GM19452 (cell line): ENCODE measurements at regions not wholly inside any gene's neighbourhood (a gene's known extent, or its start where the extent isn't known, plus 50 kb on each side); places are given as distances from the start of the nearest gene placed in this dataset.

Experiments used
- ATAC-seq: cut with Tn5 transposase; IDR thresholded peaks from one replicate; pipeline ENCODE4 v1.9.1; 2021; ENCODE audit not compliant: unreplicated experiment

DNA sequence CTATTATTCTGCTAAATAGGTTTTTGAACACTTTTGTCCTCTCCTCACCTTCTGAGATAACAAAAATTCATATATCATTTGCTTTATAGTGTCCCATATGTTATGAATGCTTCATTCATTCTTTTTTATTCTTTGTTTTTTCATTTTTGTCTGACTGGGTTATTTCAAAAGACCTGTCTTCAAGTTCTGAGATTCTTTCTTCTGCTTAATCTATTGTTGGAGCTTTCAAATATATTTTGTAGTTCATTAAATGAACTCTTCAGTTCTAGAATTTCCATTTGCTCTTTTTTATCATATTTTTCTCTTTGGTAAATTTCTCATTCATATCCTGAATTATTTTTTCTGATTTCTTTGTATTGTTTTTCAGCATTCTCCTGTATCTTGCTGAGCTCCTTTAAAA, 53.1 kb upstream of the SCIN start:
- ATAC-seq = no peak

DNA sequence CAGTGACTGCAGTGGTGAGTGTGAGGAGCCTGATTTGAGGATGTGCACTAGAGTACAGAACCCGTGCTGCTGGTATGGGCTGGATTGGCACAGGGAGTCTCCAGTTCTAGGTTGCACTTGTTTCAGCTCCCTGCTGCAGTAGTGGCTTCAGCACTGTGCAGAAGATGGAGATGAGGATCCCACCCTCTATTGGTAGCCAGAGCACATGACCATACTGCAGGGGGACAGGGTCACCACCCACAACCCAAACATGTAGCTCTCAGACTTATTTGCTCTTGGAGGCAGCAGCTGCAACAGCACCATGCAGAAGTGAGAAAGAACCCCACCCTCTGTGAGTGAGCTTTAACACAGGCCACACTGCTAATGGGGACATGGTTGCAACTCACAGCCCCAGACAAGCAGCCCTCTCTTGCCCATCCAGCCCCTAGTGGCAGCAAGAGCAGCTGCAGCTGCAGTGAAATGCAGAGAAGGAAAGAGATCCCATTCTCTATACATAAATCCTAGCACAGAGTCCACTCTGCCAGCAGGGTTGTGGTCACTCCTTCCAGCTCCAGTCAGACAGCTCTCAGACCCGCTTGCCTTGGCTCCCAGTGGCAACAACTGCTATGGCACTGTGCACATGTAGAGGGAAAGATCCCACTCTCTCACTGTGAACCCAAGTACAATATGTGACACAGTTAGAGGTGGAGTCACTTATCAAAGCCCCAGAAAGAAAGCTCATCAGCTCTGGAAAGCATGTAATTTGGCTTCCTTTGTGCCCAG, 51.4 kb upstream of the SCIN start:
- peak; percentile 90 for ATAC-seq

DNA sequence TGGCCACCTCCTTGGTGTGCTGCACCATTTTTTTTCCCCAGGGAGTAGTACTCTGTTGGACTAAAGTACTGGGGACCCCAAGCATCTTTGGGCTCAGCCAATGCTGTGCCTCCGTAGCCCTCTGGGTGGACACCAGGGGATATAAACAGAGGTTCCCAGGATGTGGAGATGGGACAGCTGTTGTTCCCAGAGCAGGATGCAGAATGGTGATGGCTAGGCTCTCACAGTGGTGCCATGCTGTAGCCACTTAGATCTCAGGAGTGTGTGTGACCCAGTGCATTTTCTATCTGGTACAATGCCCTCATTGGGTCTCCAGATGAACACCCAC, 50.9 kb upstream of the SCIN start:
- ATAC-seq = no peak
